Activated CD8-positive, alpha-beta T cell treated with anti-CD3 and anti-CD28 coated beads for 36 hours (primary cell): ENCODE measurements at regions not wholly inside any gene's neighbourhood (a gene's known extent, or its start where the extent isn't known, plus 50 kb on each side); places are given as distances from the start of the nearest gene placed in this dataset.

Source experiments
- ATAC-seq: fragments of 200-7000 bp; cut with Tn5 transposase; one replicate; pipeline ENCODE4 v1.10.0; 2021; ENCODE audit warnings: mild to moderate bottlenecking, moderate library complexity
- CTCF ChIA-PET: fragments of 350-600 bp; sonication (Branson Sonifier 250); formaldehyde crosslinking; loops from one replicate; lab custom pipeline; 2021; ENCODE audit warnings: antibody characterized with exemption; lab: Charles Lee
- POLR2A ChIA-PET: fragments of 350-600 bp; sonication (Branson Sonifier 250); formaldehyde crosslinking; loops from one replicate; lab custom pipeline; 2021; ENCODE audit warnings: antibody characterized with exemption; lab: Charles Lee
- DNase-seq: peaks from one replicate; pipeline ENCODE4 v3.0.0-alpha.2; 2020
- H3K27ac Mint-ChIP-seq: one replicate; pipeline ENCODE4 v1.8.0; 2021; ENCODE audit warnings: mild to moderate bottlenecking, mixed read lengths
- H3K27me3 Mint-ChIP-seq: one replicate; pipeline ENCODE4 v1.8.0; 2021; ENCODE audit warnings: mixed read lengths
- H3K36me3 Mint-ChIP-seq: one replicate; pipeline ENCODE4 v1.8.0; 2021; ENCODE audit warnings: low read depth, mixed read lengths
- H3K4me1 Mint-ChIP-seq: one replicate; pipeline ENCODE4 v1.8.0; 2021; ENCODE audit warnings: low read depth, mixed read lengths
- H3K4me3 Mint-ChIP-seq: one replicate; pipeline ENCODE4 v1.8.0; 2021; ENCODE audit warnings: mild to moderate bottlenecking, moderate library complexity, mixed read lengths
- H3K9me3 Mint-ChIP-seq: one replicate; pipeline ENCODE4 v1.8.0; 2021; ENCODE audit warnings: mixed read lengths
- intact Hi-C: fragments of 100-400 bp; cut with micrococcal nuclease; formaldehyde crosslinking; loops from one replicate; pipeline ENCODE4 v1.10.0; 2022
- TF ChIP-seq, protein P1 (sequence below): fragments of 200-600 bp; IDR thresholded peaks from one replicate; pipeline ENCODE4 v1.8.0; 2022; ENCODE audit warnings: antibody characterized with exemption, mild to moderate bottlenecking

DNA sequence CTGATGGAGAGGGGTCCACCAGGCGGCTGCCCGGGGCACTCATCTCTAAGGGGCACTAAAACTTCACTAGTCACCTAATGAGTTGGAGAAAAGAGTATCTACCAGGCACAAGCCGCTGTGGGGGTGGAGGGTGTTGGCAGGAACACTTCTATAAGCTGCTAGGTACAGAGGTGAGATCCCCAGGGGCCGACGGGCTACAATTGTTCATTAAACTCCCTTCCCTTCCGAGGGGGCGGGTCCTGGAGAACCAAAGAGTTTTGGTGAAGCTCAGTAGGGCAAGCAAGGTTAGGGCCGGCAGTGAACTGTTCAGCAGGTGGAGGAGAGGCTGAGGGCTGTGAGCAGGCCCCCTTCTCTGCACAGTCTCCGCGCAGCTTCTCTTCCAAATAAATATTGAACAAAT is 78.7 kb upstream of the ARAP3 start:
- CTCF ChIA-PET = interaction anchor here (0.9 kb wide), 1 partner anchor 118 kb away, joined by 3 read pairs; no protein-coding TSS in a partner anchor

DNA sequence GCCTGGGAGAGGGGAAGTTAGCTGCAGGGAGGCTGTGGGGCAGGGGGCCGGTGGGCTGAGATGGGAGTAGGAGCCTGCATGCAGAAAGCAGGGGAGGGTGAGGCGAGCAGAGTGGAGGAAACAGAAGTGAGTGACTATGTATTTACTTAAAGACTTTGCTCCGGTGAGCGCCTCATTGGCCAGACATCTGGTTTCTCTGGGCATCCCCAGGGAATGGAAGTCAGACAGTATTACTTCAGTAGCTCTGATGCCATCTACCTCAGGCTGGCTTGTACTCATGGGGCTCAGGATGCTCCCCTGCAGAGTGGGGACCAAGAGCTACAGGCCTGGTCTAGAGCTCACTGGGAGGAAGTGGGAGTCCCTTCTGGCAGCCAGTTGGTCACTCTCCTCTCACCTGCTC is 78.2 kb upstream of the ARAP3 start:
- peaks cover 33% of the 10 kb centered on the region for H3K27me3 Mint-ChIP-seq
- ChIA-PET CTCF (interaction anchor here (0.6 to 0.9 kb wide), 2 partner anchors 119 to 128 kb away, joined by 3 to 4 read pairs; no protein-coding TSS in a partner anchor), POLR2A (no interaction called here)
- ATAC-seq = no peak
- no peaks in the 10 kb centered on the region for H3K4me1 Mint-ChIP-seq
- no peaks in the 10 kb centered on the region for H3K9me3 Mint-ChIP-seq
- no peaks in the 10 kb centered on the region for H3K36me3 Mint-ChIP-seq
- H3K4me3 Mint-ChIP-seq = no peak overlapping the region
- no peak for DNase-seq
- intact Hi-C loops = loop anchor here (5.0 kb wide), 1 partner anchor 52 kb away; no protein-coding TSS in a partner anchor
- H3K27ac Mint-ChIP-seq = no peak overlapping the region
- TF ChIP-seq, protein P1, sequence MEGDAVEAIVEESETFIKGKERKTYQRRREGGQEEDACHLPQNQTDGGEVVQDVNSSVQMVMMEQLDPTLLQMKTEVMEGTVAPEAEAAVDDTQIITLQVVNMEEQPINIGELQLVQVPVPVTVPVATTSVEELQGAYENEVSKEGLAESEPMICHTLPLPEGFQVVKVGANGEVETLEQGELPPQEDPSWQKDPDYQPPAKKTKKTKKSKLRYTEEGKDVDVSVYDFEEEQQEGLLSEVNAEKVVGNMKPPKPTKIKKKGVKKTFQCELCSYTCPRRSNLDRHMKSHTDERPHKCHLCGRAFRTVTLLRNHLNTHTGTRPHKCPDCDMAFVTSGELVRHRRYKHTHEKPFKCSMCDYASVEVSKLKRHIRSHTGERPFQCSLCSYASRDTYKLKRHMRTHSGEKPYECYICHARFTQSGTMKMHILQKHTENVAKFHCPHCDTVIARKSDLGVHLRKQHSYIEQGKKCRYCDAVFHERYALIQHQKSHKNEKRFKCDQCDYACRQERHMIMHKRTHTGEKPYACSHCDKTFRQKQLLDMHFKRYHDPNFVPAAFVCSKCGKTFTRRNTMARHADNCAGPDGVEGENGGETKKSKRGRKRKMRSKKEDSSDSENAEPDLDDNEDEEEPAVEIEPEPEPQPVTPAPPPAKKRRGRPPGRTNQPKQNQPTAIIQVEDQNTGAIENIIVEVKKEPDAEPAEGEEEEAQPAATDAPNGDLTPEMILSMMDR = no peak

More for the DNA sequence above, 78.7 kb upstream of the ARAP3 start:
- DNase-seq (no peak), ATAC-seq (no peak)
- intact Hi-C loops = loop anchor here (5.0 kb wide), 1 partner anchor 52 kb away; no protein-coding TSS in a partner anchor
- no peaks in the 10 kb centered on the region for H3K9me3 Mint-ChIP-seq
- H3K4me1 Mint-ChIP-seq = no peaks in the 10 kb centered on the region
- no peak overlapping the region for H3K27ac Mint-ChIP-seq
- TF ChIP-seq, protein P1 = no peak
- peaks cover 33% of the 10 kb centered on the region for H3K27me3 Mint-ChIP-seq
- H3K4me3 Mint-ChIP-seq = no peak overlapping the region
- H3K36me3 Mint-ChIP-seq = no peaks in the 10 kb centered on the region
- POLR2A ChIA-PET = no interaction called here

DNA sequence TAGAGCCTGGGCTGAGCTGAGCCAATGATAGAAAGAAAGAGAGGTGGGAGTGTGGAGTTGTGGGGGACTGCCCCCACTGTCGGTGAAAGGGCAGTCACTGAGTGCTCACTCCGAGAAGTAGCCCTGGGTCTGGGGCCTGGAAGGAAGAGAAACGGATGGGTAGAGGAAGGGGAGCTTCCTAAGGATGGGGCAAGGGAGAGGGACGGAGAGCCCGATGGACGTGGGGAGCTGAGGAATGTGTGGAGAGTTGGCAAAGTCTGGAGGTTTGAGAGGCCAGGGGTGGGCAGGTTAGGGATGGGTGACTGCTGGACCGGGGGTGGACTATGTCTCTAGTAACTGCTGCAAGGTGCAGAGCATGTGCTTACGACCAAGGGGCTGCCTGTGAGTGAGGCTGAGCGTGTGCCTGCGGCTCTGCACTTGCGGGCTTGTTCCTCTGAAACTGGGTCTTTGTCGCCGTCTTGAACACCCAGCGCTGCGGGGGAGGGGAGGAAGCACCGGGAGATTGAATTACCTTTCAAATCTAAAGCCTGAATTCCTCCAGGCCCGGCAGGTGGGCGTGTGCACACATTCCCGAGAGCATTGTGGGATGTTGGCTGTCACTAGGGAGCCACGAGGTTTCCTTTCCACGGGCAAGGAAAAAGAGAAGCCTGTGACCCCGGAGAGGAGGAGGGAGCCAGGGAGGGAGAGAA is 76.4 kb upstream of the ARAP3 start:
- TF ChIP-seq, protein P1 = no peak
- ChIA-PET CTCF (interaction anchor here (1.0 kb wide), 1 partner anchor 144 kb away, joined by 4 read pairs; no protein-coding TSS in a partner anchor), POLR2A (no interaction called here)
- Mint-ChIP-seq H3K4me1 (no peaks in the 10 kb centered on the region), H3K27ac (no peak overlapping the region), H3K27me3 (peaks cover 43% of the 10 kb centered on the region), H3K9me3 (no peaks in the 10 kb centered on the region), H3K4me3 (no peak overlapping the region), H3K36me3 (no peaks in the 10 kb centered on the region)
- DNase-seq (peak; percentile 19), ATAC-seq (no peak)
- intact Hi-C loops = no loop called here

DNA sequence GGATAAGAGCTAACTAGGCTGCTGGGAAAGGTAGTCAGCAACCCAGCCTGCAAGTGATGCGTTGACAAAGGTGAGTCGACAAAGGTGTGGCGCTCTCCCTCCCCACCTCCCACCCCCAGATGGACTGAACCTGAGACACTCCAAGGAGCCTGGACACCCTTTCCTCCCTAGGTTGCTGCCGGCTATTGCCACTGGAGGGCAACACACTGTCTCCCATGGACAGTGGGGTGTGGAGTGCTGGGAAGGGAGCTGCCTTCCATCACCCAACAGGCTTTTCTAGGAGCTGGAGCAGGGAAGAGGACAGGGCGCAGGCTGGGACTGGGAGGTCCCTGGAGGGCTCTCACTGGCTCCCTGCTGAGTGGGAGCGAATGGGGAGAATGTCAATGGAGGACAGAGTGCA is 75.4 kb upstream of the ARAP3 start:
- Mint-ChIP-seq H3K4me3 (no peak overlapping the region), H3K36me3 (no peaks in the 10 kb centered on the region), H3K4me1 (no peaks in the 10 kb centered on the region), H3K27me3 (peaks cover 44% of the 10 kb centered on the region), H3K27ac (no peak overlapping the region), H3K9me3 (no peaks in the 10 kb centered on the region)
- TF ChIP-seq, protein P1 = no peak
- intact Hi-C loops = no loop called here
- POLR2A ChIA-PET = no interaction called here
- ATAC-seq = no peak
- no peak for DNase-seq
- CTCF ChIA-PET = interaction anchor here (1.0 to 1.8 kb wide), 2 partner anchors 24 to 124 kb away, joined by 4 to 5 read pairs; no protein-coding TSS in a partner anchor

DNA sequence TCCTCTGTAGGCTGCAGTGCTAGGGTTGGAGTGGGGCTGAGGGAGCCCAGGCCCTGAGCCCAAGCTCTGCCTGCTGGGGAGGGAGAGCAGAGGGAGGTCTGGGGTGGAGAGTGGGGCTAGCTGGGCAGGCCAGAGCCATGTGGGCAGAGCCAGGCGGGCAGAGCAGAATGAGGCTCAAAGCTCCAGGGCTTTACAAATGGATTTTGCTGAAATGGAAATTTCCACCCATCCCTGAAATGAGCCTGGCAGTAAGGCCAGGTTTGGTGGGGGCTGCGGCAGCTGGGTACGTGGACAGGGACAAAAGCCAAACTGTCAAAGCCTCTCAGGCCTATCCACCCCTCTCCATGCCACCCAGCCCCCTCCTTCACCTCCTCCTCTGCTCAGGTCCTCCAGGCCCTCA is 74.2 kb upstream of the ARAP3 start:
- DNase-seq (no peak), ATAC-seq (no peak)
- Mint-ChIP-seq H3K36me3 (no peaks in the 10 kb centered on the region), H3K27ac (no peak overlapping the region), H3K9me3 (no peaks in the 10 kb centered on the region), H3K27me3 (peaks cover 51% of the 10 kb centered on the region), H3K4me3 (no peak overlapping the region), H3K4me1 (no peaks in the 10 kb centered on the region)
- POLR2A ChIA-PET = no interaction called here
- intact Hi-C loops = no loop called here
- CTCF ChIA-PET = interaction anchor here (1.3 to 1.8 kb wide), 2 partner anchors 123 to 125 kb away, joined by 4 read pairs; no protein-coding TSS in a partner anchor
- TF ChIP-seq, protein P1 = no peak
